NCI-H345 treated with DMSO at 0.1 percent for 48 hours (cell line): ENCODE measurements at regions not wholly inside any gene's neighbourhood (a gene's known extent, or its start where the extent isn't known, plus 50 kb on each side); places are given as distances from the start of the nearest gene placed in this dataset.

Experiments
- DNase-seq: peaks from one replicate; lab custom pipeline; 2025; ENCODE audit not compliant: unreplicated experiment; lab: John Stamatoyannopoulos, UW

DNA sequence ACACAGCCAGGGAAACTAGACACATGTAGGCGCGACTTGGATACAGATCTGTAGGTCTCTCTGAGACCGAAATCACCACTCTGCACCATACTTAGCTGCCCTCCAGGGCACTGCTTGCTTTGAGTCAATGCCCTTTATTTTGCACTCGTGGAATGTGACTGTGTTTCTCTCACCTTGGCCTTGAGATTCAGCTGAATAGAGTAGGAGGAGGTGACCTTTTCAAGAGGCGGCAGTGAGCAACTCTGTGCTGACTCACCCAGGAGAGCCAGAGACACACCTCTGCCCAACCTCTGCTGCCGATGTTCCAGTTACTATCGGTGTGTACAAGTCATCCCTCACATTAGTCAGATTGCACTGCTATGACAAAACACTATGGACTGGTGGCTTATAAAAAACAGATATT is 583.4 kb downstream of the VRK1 start:
- DNase-seq, result no peak

DNA sequence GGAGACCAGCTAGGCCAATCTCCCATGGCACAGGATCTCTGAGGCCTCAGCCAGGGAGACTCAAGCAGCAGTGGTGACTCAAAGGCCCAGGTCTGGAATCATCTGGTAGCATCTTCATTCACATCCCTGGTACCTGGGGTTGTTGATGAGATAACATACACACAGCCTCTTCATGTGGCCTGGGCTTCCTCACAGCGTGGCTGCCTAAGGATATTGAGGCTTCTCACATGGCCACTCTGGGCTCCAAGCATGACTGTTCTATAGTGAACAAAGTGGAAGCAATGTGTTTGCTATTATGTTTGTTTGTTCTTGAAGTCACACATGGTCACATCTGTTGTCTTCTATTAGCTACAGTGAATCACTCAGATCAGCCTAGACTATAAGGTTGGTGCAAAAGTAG is 584.1 kb downstream of the VRK1 start:
- DNase-seq, result no peak

DNA sequence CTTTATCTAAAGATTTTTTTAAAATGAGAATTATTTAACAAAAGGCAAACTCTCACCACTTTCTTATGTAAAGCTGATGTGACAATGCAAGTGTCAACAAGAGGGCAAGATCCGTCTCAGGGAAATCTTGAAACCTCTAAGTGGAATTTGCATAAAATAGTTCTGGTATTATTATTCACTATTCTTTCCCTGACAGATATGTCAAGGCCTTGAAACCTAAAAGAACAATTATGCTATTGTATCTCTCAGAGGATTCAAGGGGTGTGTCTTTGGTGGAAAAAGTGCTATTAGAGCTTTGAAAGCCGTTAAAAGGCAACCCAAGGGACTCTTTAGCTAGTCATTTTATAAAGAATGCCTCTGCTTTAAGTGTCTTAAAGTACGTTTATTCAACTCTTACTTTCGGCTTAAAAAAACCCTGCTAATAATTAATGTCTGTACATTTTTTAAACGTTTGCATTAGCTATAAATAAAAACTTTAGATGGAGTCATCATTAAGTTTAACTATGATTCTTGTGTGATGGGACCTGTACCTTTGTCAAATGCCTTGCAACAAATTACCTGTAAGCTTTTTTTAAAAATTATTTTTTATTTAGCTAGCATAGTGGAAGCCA is 585.5 kb downstream of the VRK1 start:
- DNase-seq, result no peak

DNA sequence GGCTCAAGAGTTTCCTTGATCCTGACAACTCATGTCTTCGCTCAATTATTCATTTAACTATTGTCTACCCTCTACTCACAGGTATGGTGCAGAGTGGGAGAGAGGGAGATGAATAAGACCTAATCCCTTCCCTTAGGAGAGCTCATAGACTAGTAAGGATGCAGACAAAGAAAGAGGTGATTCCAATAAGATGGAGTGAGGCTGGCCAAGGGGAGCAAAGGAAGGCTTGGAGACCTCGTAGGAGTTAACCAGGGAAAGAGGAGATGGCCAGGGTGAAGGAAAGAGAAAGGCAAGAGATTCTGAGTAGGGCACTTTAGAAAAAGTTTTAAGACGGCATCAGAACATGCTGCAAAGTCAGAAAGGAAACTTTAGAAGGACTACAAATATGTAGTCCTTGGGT is 588.5 kb downstream of the VRK1 start:
- DNase-seq, result no peak

DNA sequence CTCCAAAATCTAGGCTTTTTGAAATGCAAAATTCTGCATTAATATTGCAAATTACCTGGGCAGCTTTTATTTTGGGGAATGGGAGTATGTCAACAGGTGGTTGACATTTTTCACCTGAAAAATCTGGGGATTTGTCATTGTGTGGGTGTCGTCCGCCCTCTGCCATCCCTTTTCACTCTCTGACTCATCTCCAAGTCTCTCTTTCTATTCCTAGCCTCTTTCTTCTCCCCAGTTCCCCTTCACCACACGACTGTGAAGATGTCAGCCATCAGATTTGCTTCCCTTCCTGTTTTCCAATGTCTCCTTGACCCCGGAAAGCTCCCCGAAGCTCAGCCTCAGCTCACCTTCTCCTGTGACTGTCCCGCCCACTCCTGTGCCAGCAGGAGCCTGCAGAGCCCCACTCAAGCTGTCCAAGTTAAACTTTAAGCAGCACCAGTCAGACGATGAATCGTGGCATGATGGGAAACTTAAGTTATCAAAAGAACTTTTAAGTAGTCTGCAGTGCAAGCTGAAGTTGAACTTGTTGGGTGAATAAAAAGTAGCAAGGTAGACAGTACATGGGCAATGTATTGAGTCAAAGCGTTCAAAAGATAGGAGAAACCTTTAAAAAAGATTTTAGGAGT is 590.2 kb downstream of the VRK1 start:
- DNase-seq, result no peak

DNA sequence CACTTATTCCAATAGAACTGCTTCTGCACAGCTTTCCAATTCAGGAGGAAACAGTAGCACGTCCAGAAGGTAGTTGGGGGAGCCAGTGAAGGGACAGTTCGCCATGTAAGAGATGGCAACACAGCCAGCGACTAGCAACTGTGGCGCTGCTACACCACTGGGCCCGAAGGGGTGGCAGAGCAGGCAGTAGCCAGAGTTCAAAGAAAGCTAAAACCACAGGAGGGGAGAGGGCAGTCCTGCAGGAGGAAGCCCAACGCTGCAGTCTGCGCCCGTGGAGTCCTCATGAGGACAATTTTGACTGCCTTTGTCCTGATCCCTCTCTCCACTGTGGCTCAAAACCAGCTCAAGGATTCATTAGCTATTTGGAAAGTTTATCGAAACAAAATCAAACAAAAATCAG is 591.2 kb downstream of the VRK1 start:
- no peak for DNase-seq

DNA sequence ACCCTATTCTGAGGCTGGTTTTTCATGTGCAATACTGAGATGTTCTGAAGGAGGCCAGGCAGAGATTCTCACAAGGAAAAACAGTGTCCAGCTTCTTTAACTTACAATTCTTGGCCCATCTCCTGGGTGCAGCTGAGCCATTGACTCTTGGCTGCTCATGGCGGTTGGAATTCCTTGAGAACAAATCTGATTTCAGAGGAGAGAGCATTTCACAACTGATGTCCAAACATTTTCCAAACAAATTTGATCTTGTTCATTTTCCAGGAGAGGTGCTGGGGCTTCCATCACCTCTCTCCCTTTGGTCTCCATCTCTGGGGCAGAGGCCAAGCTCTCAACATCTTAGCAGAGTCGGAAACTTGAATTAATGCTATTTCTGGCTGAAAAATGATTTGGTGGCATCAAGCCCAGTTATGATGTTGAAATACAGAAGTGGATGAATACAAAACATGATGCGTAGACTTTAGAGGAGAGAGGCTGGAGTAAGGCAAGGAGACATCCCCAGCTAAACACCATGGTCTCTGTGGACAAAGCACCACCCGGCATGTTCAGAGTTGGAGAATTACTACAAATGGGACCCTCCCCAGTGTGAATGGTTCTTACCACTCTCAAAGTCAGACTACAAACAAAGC is 593.0 kb downstream of the VRK1 start:
- DNase-seq, result no peak

DNA sequence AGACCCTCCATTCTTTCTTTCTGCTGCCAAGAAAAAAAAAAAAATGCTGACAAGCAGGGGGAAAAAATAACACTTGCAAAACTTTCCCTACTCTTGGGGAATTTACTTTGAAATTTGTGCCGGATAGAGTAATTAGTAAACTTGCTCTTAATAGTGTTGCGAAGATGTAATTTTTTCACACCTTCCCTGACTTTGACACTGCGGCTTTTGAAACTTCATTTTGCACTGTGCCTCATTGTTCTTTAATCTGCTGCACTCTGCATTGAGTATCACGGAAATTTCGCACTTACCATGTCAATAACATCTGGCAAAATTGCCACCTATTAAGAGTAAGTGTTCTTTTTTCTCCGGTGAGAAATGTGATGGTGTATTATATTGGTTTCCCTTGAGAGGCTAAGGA is 596.1 kb downstream of the VRK1 start:
- no peak for DNase-seq

DNA sequence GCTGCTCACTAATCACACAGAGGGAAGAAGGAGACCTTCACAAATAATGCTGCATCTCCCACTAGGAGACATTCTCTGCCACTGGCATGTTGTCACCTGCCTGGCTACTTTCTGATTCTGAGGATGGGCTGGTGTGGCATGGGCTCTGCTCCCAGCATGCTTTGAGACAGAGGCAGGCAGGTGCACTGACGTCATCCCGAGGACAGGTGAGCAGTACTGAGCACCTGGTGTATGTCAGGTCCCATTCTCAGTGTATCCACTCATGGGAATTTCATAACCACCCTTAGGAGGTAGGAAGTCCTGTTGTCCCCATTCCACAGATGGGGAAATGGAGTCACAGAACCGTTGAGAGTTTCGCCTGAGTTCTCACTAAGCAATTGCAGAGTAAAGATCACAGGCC is 597.9 kb downstream of the VRK1 start:
- DNase-seq, result no peak

DNA sequence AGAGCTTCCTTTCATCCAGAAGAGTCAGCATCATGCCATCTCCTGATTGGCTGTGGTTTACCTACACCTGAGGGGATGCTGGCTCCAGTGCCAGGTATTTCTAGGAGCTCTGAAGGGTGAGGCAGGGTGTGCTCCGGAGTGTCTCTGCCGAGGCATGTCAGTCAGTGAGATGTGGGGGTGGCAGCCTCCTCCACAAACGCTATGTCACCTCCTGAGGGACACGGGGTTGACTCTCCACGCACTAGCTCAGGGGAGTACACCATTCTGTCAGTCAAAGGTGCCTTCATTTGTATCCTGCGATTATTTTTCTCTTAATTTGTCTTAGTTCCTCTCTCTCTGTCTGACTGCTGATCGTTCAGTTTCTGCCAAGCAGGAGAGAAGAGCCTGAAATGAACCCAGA is 604.5 kb downstream of the VRK1 start:
- no peak for DNase-seq

DNA sequence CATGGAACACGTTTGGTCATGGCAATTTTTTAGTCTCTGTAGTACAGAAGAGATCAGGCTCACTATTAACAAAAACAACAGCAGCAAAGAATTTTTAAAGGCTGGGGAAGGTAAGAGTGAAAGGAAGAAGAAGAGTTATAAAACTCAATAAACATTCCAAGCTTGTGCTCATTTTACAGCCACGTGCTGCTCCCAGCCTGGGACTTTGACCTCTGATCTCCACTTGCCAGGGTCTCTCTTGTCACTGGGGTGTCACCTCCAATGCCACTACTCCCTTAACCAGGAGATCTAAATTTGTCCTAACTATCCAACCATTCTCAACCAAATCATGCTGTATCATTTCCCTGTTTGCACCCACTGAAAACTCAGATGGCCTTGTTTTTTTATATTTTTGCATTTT is 605.1 kb downstream of the VRK1 start:
- no peak for DNase-seq

DNA sequence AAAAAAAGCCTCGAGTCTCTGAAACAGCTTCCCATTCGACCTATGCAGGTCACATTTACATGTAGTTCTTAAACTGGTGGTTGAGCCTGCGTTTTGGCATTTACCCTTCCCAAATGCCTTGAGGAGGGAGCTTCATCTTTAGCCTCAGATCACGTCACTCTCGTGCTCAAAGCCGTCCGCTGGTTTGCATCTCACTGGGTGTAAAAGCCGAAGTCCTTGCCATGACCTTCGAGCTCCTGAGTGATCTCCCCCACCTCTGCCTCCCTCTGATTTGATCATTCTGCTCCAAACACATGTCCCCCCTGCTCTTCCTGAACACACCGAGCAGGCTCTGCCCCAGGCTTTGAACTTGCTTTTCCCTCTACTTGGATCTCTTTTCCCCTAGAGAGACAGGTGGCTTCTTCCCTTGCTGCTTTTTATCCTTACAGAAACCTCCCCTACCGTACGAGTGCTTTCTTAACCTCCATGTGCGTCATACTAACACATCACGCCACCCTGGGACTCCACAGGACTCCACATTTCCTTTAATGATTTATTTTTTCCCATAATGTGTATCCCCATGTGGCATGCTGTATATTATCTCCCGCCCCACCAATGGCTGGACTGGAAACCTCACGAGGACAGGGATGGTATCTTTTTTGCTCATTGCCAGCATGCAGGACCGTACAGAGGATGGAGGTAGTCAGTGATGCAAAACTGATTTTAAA is 610.7 kb downstream of the VRK1 start:
- no peak for DNase-seq

DNA sequence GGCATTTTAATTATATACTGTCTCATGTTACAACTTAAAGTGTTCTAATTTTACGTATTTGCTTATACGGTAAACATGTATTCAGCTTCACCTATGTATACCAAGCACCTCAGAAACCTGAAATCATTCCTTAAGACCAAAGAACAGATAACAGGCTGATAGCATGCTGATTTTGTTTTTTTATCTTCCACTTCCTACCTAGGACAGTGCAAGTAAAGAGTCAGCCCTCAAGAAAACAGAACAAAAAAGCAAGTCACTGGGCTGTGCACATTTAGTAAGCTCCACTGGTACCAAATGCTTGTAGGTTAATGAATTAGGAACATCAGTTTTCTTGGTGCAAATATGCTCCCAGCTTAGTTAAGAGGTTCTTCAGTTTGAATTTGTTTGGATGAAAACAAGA is 611.3 kb downstream of the VRK1 start:
- DNase-seq, result no peak

DNA sequence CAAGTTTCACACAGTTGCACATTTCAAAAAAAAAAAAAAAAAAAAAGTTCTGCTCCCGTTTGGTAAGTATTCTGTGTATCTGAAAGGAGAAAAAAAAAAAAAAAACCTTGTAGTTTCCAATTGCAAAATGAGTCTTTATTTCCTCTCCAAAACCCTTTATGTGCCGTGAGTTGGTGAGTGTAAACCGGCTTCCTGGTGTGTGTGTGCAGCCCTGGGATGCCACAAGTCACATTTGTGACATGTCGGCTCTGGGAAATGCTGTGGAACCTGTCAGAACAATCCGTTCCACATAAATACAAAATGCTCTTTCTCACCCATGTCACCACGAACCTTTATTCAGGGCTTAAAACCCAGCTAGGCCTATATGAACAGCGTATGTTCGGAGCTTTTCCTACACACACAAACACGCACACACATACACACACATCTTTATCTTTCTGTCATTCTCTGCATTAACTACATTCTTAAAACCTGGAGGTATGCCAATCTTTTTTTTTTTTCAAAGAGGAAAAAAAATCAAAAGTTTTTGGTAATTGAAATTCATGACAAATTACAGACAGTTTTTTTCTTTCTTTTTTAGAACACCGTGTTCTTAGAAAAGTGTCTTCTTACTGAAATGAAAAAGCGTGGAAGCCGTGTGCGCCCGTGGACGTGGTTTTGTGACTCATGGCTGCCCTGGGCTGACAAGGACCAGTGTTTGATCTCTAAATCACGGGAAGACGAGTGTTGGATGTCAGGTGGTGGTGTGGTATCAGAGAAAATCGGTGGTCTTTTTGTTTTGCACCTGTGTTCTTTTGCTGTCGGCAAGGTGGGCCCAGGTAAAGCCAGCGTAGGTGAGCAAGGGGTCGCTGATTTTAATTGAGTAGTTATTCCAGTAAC is 612.0 kb downstream of the VRK1 start:
- no peak for DNase-seq

DNA sequence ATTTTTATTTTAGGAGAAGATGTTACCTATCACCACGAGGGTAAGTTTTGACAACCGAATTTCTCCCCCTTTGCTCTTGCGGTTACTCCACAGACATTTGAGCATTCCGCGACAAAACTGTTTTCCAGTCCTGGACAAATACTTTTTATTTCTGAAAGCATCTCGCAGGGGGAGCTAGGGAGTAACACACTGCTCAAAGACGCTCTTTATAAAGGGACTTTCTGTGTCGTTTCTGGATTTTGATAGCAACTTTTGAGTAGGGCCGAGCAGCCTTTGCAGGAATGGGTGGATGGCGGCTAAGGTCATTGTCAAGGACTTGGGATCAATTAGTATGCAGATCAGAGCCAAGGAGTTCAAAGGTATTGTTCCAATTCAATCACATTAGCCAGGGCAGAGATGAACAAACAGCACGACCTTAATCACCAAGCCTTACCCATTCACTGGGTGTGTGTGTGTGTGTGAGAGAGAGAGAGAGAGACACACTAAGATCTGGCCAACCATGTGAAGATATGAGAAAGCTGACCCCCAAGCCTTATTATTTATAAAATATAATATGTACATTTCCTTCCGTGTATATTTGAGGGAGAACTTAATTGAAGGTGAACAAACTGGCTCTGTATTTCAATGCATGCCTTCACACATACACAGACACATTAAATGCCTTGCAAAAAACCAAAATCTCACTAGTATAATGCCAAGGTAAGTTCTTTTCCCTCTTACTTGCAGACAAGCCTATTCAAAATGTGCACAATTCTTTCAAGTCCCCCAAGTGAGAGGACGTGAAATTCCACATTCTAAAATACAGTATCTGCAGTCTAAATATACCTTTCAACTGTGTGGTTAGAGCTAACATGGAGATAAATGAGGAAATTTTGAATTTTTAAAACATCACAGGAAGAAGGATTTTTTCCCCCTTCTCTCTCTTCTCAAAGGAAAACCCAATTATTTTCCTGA is 613.8 kb downstream of the VRK1 start:
- no peak for DNase-seq

DNA sequence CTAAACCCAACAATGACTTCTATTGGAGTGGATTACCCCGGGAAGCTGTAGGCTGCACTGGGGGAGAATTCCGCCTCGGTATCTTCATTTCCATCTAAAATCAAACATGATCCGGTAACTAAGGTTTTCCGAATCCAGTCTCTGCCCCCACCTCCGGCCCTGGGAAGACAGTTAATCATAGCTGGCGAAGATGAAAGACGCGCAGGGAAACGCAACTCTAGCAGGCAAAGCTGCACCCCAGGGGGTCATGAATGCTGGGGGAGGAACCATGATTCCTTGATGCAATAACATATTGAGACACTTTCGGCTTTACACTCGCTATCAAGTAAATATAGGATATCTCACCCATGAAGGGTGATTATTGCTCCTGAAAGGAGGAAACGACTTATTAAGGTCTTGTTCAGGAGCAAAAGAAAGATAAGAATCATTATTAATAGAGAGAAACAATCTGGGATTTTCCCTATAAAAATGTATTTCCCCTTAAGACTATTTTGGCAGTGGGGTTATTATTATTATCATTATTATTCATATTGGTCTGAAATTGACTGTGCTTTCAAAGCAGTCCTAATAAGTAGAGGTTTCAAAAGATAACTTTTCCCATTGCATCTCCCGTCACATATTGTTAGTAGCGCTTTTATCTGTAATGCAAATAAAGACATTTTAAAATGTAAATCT is 614.9 kb downstream of the VRK1 start:
- no peak for DNase-seq

DNA sequence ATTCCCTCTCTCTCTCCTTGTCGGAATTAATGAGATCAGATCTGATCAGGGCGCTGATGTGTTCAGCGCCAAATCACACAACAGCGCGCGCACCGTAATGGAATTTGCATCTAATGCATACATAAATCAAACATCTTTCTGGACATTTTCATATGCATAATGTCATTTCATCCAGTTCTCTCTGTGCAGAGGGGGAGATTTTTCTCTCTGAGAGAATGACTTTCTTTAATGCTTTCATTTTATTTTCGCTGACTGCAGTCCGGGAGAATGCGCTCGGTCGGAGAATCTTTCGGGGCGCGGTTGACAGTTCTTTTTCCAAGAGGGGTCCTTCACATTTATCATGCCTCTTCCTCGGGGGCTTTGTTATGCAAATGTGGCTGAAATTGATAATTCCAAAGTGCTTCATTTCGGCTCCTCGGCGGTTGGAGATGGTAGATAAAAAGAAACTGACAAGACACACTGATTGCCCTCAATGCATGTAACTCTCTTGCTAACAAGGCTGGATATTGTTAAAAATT is 615.9 kb downstream of the VRK1 start:
- no peak for DNase-seq

DNA sequence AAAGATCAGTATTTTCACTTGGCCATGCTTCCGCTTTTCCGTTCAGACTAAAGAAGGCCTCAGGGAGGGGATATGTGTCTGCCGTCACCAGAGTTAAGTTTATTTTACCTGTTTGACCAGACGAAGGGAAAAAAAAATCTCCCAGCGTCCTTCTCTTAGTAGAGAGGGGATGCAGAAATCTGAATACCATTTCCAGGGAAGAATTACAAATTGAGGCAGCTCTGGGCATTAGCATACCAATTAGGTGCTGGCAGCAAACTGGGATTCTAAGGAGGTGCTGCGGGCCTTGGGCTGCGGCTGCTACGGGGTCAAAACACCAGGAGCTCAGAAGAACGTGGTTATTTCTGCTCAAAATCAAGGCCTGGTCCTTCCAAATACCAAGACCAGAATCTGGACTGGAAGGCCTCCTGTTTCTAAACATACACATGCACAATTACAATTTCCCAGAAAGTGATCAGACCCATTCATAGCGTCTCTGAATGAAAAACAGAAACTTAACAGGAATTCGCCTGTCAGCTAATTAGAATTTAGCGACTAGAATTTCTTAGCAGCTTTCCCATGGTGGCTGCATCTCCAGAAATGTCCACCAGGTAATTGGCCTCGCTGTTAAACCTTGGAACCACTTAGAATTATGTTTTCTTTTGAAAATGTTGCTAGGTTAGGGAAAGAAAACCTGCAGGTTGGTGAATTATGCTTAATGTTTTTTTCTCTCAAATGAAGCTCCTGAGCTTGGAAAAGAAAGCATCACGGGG is 617.0 kb downstream of the VRK1 start:
- DNase-seq, result no peak

DNA sequence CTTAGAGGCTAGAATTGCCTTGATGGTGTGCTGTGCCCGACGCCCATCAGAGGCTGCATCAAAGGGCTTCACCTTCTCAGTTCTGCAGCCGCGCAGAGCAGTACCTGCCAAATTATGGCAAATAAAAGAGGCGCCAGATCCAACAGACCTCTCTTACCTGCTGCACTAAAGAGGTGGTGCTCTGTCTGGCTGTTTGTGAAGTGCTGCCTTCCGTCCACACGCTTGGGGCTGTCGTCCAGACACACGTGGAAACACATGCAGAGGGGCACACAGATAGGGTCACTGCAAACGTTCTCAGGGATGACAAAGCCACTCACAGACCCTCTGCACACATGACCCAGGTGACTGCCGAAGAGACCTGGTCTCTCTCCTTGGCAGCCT is 617.5 kb downstream of the VRK1 start:
- DNase-seq, result no peak
